Spleen (tissue), 11 donors: ENCODE measurements at regions not wholly inside any gene's neighbourhood (a gene's known extent, or its start where the extent isn't known, plus 50 kb on each side); places are given as distances from the start of the nearest gene placed in this dataset.

Source experiments
- DNase-seq: peaks from one replicate; pipeline ENCODE4 v3.0.0-alpha.2; 2020
- H3K27ac ChIP-seq, 8 donors: fragments of 200-600 bp; sonication (generic) in 7 of 8; 1 replicate in 4 of 8; 2 replicates in 4 of 8; pipeline versions ENCODE4 v1.5.0 to v1.8.0; 2016 to 2021; ENCODE audit warnings: inconsistent platforms in 4 of 8, mild to moderate bottlenecking in 4 of 8, moderate library complexity in 1 of 8
- H3K27me3 ChIP-seq, 7 donors: fragments of 200-600 bp; sonication (generic) in 6 of 7; replicated peaks in 1 of 7; 1 replicate in 4 of 7; 2 replicates in 3 of 7; pipeline versions ENCODE4 v1.5.0 to v1.8.0; 2016 to 2021; ENCODE audit warnings: inconsistent platforms in 3 of 7, mild to moderate bottlenecking in 1 of 7
- H3K36me3 ChIP-seq, 6 donors: fragments of 200-600 bp; sonication (generic) in 5 of 6; 1 replicate in 4 of 6; 2 replicates in 2 of 6; pipeline versions ENCODE4 v1.5.0 to v1.8.0; 2016 to 2021; ENCODE audit warnings: inconsistent platforms in 2 of 6
- H3K4me1 ChIP-seq, 6 donors: fragments of 200-600 bp; sonication (generic) in 5 of 6; 1 replicate in 3 of 6; 2 replicates in 3 of 6; pipeline versions ENCODE4 v1.5.0 to v1.8.0; 2016 to 2021; ENCODE audit warnings: inconsistent platforms in 3 of 6
- H3K4me3 ChIP-seq, 8 donors: fragments of 200-600 bp; sonication (generic) in 7 of 8; 1 replicate in 4 of 8; 2 replicates in 4 of 8; pipeline versions ENCODE4 v1.5.0 to v1.8.0; 2016 to 2021; ENCODE audit warnings: inconsistent platforms in 4 of 8, mild to moderate bottlenecking in 4 of 8, moderate library complexity in 2 of 8
- H3K9me3 ChIP-seq, 8 donors: fragments of 200-600 bp; sonication (generic) in 7 of 8; 1 replicate in 4 of 8; 2 replicates in 4 of 8; pipeline versions ENCODE4 v1.5.0 to v1.8.0; 2016 to 2021; ENCODE audit warnings: inconsistent platforms in 4 of 8
- POLR2A ChIP-seq, 3 donors: fragments of 450-650 bp; IDR thresholded peaks; one replicate each; pipeline ENCODE4 v1.5.1; 2017; ENCODE audit warnings: antibody characterized with exemption in 3 of 3, mild to moderate bottlenecking in 1 of 3
- POLR2AphosphoS5 ChIP-seq, 3 donors: sonication (generic); formaldehyde crosslinking; IDR thresholded peaks; one replicate each; pipeline ENCODE4 v1.5.1; 2017; ENCODE audit warnings: antibody characterized with exemption in 3 of 3
- WGBS, 5 donors: extraction: QIAGEN DNeasy Blood & Tissue Kit in 3 of 5; methylation state at CpG; one replicate each; pipeline versions ENCODE4 v1.1.5 to v1.1.7; 2013 to 2018; 5-methylcytosine and 5-hydroxymethylcytosine counted together
- intact Hi-C: fragments of 100-400 bp; cut with DNase I; formaldehyde crosslinking; loops from one replicate; pipeline ENCODE4 v1.15.0; 2023; ENCODE audit warnings: low total_unique reads
- TF ChIP-seq, protein P1 (sequence below), 11 experiments: fragments of 200-600 bp in 7 of 11; fragments of 450-650 bp in 4 of 11; sonication (generic) in 4 of 11; IDR thresholded peaks in 8 of 11; conservative IDR thresholded peaks in 3 of 11; 1 replicate in 7 of 11; 2 replicates in 4 of 11; pipeline versions ENCODE4 v1.4.0 to v1.8.0; 2016 to 2021; ENCODE audit warnings: antibody characterized with exemption in 11 of 11, inconsistent platforms in 4 of 11, mild to moderate bottlenecking in 1 of 11
- donor health status: healthy with polysubstance abuse.
- donor health status: DM: no; HTN: no; CAD: no; lungs with moderate emphysema.
- donor health status: DM: no; HTN: no; CAD: no.
- donor health status: Bipolar disorder and iron deficiency.
- donor health status: healthy.
- donor health status: DM: no; HTN: no; CAD: no.
- donor health status: DM: yes; HTN: yes; CAD: no.

- Histone ChIP-seq H3K4me1 (no peaks in the 10 kb centered on the region), H3K36me3 (no peaks in the 10 kb centered on the region), H3K4me3 (no peak overlapping the region), H3K27ac (no peak overlapping the region), H3K9me3 (no peaks in the 10 kb centered on the region), H3K27me3 (no peaks in the 10 kb centered on the region)
- intact Hi-C loops, result no loop called here
- no peak for DNase-seq
- TF ChIP-seq POLR2AphosphoS5 (IDR thresholded peaks at IDR 0.05) (no peak), POLR2A (IDR thresholded peaks at IDR 0.05) (no peak)
- TF ChIP-seq, protein P1, sequence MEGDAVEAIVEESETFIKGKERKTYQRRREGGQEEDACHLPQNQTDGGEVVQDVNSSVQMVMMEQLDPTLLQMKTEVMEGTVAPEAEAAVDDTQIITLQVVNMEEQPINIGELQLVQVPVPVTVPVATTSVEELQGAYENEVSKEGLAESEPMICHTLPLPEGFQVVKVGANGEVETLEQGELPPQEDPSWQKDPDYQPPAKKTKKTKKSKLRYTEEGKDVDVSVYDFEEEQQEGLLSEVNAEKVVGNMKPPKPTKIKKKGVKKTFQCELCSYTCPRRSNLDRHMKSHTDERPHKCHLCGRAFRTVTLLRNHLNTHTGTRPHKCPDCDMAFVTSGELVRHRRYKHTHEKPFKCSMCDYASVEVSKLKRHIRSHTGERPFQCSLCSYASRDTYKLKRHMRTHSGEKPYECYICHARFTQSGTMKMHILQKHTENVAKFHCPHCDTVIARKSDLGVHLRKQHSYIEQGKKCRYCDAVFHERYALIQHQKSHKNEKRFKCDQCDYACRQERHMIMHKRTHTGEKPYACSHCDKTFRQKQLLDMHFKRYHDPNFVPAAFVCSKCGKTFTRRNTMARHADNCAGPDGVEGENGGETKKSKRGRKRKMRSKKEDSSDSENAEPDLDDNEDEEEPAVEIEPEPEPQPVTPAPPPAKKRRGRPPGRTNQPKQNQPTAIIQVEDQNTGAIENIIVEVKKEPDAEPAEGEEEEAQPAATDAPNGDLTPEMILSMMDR (IDR thresholded peaks at IDR 0.05 in 8 of 11, conservative IDR thresholded peaks at IDR 0.05 in 3 of 11), result no peak
- 73 to 82% (median 81%) methylated on average over 2 of the region's 2 CpGs for WGBS, 5 donors
Observed at GRCh38 chr4:23113104-23113503, 420.4 kb downstream of the GBA3 start.

DNA sequence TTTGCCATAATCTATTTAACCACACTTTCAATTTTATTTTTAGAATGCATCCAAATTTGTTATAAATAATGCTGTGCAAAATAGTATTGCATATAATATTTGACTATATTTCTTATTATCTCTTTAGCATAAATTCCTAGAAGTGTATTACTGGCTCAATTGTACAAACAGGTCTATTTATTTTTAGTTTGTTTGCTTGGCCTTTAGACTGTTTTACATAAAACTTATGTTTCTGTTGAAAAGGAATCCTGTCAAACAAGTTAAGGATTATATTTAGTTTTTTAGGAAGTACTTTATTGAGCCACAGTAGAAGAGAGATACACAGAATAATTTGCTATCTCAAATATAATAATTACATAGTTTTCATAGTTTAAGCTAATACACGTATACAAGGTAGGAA lies 413.8 kb downstream of the GBA3 start:
- DNase-seq, result no peak
- intact Hi-C loops, result no loop called here
- Histone ChIP-seq H3K4me3 (no peak overlapping the region), H3K27ac (no peak overlapping the region), H3K4me1 (no peaks in the 10 kb centered on the region), H3K36me3 (no peaks in the 10 kb centered on the region), H3K27me3 (no peaks in the 10 kb centered on the region), H3K9me3 (no peaks in the 10 kb centered on the region)
- WGBS, 5 donors, result 65 to 91% (median 76%) methylated on average over 1 of the region's 1 CpG
- TF ChIP-seq, protein P1 (IDR thresholded peaks at IDR 0.05 in 8 of 11, conservative IDR thresholded peaks at IDR 0.05 in 3 of 11), result no peak
- TF ChIP-seq POLR2A (IDR thresholded peaks at IDR 0.05) (no peak), POLR2AphosphoS5 (IDR thresholded peaks at IDR 0.05) (no peak)

DNA sequence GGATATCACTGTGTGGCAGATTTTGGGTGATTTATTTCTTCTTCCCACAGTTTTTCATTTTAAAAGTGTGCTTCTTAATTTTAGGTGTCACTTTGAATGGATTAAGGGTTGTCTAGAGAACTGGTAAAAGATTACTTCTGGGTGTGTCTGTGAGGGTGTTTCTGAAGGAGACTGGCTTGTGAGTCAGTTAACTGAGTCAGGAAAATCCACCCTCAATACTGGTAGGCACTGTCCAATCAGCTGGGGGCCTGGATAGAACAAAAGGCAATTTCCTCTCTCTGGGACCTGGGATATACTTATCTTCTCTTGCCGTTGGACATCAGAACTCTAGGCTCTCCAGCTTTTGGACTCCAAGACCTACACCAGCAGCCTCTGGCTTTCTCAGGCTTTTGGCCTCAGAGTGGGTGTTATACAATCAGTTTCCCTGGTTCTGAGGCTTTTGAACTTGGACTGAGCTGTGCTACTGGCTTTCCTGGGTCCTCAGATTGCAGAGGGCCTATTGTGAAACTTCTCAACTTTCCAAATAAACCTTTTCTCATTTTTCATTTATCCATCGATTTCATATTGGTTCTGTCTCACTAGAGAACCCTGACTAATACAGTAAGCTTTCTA lies 413.1 kb downstream of the GBA3 start:
- intact Hi-C loops, result no loop called here
- Histone ChIP-seq H3K36me3 (no peaks in the 10 kb centered on the region), H3K27me3 (no peaks in the 10 kb centered on the region), H3K9me3 (no peaks in the 10 kb centered on the region), H3K4me1 (no peaks in the 10 kb centered on the region), H3K27ac (no peak overlapping the region), H3K4me3 (no peak overlapping the region)
- WGBS, 5 donors, result 67 to 85% (median 81%) methylated on average over 2 of the region's 2 CpGs
- TF ChIP-seq, protein P1 (IDR thresholded peaks at IDR 0.05 in 8 of 11, conservative IDR thresholded peaks at IDR 0.05 in 3 of 11), result no peak
- TF ChIP-seq POLR2A (IDR thresholded peaks at IDR 0.05), result no peak
- no peak for DNase-seq

DNA sequence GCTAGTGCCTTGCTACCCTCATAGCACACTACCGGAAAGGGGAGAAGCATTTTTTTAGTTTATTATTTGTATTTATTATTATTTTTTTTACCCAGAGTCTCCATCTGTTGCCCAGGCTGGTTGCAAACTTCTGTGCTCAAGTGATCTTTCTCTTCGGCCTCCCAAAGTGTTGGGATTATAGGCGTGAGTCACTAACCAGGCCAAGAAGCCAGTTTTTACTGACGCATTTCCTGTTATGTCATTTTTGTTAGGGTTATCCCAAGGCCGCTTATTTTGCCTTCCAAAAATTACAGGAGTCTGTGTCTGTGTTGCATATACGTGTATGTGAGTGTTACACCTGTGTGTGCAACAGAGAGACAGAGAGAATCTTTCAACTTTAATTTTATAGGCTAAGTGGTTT lies 404.5 kb downstream of the GBA3 start:
- Histone ChIP-seq H3K27me3 (no peaks in the 10 kb centered on the region), H3K36me3 (no peaks in the 10 kb centered on the region), H3K9me3 (peaks cover 0 to 26% (median 17%) of the 10 kb centered on the region in 8 donors), H3K4me3 (no peak overlapping the region), H3K27ac (no peak overlapping the region), H3K4me1 (no peaks in the 10 kb centered on the region)
- TF ChIP-seq POLR2AphosphoS5 (IDR thresholded peaks at IDR 0.05) (no peak), POLR2A (IDR thresholded peaks at IDR 0.05) (no peak)
- TF ChIP-seq, protein P1 (IDR thresholded peaks at IDR 0.05 in 8 of 11, conservative IDR thresholded peaks at IDR 0.05 in 3 of 11), result no peak
- intact Hi-C loops, result no loop called here
- DNase-seq, result no peak
- WGBS, 5 donors, result 73 to 92% (median 82%) methylated on average over 6 of the region's 6 CpGs
